NCI-H526 treated with DMSO at 0.1 percent for 48 hours (cell line): ENCODE measurements at regions not wholly inside any gene's neighbourhood (a gene's known extent, or its start where the extent isn't known, plus 50 kb on each side); places are given as distances from the start of the nearest gene placed in this dataset.
"Not testable (repeated sequence)": the region's sequence is repeated elsewhere in the genome, so short reads cannot be mapped to it uniquely, and the experiment has no call there.

Experiments
- DNase-seq: peaks from one replicate; lab custom pipeline; 2025; lab: John Stamatoyannopoulos, UW

DNA sequence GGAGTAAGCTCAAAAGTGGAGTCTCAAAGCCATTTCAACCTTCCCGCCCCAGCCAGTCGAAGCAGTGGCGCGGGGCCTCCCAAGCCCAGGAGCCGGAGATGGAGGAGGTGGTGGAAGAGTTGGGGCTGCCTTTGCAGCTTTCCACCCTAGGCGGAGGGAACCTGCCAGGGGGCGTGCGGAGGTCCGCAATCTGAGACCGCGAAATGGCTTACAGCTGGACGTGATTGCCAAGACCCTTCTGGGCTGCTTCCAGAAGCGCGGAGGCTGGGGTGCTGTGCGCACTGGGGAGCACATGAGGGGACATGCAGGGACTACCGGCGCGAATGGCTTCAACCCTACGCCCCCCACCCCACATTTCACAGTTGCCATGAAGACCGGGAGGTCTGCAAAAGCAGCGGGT is 86.2 kb downstream of the PRR15 start:
- no peak for DNase-seq

DNA sequence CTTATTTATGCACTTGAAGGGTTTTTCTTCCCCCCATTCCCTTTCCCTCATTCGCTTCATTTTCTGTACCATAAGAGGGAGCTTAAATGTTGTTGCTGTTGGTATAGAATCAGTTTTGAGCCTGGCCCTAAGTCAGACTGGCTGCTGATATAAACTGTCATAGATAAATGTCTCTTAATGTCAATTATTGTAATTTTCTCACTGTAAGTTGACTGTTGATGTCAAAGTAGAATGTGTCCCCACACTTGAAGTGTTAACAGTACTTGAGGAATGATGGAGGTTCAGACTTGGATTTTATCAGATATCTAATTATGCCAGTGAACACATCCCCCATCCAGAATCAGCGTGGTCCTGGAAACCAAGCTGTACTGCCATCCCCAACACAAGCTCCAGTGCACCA is 87.8 kb downstream of the PRR15 start:
- DNase-seq: no peak

DNA sequence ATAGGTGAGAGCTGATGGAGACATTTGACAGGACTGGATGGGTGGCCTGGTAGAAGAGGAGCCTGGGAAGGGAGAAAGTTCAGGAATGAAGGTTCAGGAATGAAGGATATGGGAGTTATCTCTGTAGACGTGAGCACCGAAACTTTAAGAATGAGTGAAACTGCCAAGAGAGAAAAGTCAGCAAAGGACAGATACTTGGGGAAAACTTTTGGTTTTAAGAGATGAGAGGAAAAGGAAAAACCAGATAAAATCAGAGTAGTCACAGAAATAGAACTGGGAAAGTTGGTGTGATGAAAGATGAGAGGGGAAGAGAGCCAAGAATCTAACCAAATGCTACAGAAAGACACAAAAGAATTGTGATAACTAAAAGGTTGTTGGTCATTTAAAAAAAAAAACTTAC is 88.9 kb downstream of the PRR15 start:
- DNase-seq: no peak

DNA sequence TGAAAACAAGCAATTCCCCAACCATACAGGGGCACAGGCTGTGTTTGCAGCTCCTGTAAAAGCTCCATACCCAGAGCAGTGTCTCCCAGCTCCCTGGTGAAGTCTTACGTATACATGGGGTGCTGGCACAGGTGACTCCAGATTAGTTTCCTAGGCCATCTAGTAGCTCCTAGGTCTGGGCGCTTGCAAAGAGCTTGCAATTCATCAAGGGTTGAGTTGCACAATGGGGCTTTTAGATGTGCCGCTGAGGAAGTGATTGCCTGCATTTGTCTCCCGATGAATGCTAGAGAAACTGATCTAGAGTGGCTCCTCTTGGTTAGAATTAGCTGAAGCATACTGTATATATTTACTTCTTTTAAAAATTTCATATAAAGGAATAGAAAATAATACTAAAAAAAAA is 90.7 kb downstream of the PRR15 start:
- DNase-seq: not testable (repeated sequence)

DNA sequence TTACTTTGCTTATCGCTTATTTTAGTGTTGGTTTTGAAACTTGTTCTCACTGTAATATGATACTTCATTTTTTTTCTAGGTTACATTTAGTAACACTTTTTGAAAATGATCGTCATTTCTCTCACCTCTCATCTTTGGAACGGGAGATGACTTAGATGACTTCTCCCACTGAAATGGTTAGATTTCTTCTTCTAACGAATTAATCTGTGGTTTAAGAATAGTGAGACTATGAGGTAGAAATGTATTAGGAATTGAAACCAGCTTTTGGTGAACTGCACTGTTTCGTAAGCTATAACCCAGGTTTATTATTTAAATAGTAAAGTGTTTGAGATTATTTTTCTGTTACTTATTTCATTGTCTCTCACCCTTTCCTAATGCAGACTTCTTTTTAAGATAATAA is 93.7 kb downstream of the PRR15 start:
- no peak for DNase-seq

DNA sequence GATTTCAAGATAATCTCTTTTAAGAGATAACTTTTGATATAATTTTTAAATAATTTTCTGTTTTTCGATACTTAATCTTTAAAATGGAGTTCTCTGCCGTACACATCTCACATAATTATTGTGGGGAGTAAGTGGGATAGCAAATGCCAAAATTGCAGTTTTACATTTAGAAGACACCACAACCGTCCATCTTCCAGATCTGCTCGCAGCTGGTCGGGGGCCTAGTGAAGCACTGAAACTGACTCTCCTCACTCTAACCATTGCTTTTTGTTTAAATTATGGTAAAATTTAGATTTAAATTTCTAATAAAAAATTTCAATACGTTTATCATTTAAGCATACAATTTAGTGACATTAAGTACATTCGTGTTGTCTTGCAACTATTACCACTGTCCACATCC is 94.2 kb downstream of the PRR15 start:
- DNase-seq: no peak

DNA sequence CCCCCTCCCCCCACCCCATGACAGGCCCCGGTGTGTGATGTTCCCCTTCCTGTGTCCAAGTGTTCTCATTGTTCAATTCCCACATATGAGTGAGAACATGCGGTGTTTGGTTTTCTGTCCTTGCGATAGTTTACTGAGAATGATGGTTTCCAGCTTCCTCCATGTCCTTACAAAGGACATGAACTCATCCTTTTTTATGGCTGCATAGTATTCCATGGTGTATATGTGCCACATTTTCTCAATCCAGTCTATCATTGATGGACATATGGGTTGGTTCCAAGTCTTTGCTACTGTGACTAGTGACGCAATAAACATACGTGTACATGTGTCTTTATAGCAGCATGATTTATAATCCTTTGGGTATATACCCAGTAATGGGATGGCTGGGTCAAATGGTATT is 95.6 kb downstream of the PRR15 start:
- DNase-seq: not testable (repeated sequence)

DNA sequence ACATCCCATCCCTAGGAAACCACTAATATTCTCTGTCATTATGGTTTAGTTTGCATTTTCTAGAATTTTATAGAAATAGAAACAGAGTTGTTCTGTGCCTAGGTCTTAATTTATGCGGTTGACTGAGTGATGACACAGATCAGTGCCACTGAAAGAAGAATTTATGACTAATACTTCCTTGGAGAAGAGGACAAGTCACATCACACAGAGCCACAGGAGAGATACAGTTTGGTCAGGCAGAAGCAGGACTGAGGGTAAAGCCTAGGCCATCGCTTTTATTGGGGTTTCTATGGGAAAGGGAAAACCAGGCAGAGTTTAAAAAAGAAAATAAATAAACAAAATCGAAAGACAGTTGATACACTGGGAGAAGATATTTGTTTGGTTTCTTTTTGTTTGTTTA is 99.3 kb downstream of the PRR15 start:
- not testable (repeated sequence) for DNase-seq

DNA sequence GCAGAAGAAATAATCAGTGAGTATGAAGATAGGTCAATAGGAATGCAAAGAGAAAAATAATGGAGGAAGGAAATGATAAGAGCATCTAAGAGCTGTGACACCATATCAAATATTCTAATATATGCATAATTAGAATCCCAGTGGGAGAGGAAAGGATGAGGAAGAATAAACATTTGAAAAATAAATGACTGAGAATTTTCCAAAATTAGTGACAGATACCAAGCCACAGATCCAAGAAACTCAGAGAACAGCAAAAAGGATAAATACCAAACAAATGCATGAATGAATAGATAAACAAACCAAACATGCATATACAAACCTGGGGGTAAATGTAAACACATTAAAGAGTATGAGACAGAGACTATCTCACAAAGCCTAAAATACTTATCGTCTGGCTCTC is 101.4 kb downstream of the PRR15 start:
- not testable (repeated sequence) for DNase-seq

DNA sequence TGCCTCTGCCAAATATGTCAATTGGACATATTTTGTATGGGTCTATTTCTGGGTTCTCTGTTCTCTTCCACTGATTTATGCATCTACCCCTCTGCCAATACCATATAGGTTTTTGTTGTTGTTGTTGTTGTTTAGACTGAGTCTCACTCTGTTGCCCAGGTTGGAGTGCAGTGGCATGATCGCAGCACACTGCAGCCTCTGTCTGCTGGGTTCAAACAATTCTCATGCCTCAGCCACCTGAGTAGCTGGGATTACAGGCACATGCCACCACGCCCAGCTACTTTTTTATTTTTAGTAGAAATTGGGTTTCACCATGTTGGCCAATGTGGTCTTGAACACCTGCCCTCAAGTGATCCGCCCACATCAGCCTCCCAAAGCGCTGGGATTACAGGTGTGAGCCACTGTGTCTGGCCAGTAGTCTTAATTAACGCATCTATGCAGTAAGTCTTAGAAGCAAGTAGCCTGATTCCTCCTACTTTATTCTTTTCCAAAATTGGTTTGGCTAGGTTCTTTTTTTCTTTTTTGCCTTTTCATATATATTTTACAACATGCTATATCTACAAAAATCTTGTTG is 103.5 kb downstream of the PRR15 start:
- not testable (repeated sequence) for DNase-seq

DNA sequence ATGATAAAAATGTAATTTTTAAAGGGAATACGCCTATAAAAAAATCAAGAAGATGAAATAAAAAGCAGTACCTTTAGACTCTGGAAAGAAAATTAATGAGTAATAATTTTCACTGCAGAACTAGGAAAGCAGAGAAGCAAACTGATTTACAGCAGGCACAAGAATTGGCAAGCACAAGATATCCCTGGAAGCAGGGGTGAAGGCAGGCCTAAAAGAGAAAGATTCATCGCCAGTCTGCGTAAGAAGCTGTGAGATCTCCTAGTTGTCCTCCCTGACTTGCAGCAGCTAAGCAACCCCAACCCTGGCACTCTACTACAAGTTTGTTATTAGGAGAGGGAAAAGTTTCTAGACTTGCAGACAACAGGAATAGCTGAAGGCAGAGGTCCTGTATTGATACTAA is 107.7 kb downstream of the PRR15 start:
- DNase-seq: not testable (repeated sequence)

DNA sequence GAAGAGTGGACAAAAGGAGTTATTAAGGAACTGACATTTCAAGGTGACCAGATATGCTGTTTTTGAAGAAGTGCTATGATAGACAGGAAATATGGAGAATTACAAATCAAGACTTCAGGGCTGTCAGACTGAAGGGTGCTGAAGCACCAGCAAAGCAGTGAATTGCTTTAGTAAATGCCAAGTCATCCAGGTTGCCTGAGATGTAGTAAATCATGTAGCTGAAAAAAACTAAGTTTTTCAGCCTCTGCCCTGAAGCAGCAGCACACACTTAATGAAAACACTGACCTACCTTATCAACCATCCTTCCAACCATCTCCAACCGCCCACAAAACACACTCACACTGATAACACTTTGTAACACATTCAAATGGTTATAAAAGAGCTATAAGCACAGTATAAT is 110.0 kb downstream of the PRR15 start:
- not testable (repeated sequence) for DNase-seq

DNA sequence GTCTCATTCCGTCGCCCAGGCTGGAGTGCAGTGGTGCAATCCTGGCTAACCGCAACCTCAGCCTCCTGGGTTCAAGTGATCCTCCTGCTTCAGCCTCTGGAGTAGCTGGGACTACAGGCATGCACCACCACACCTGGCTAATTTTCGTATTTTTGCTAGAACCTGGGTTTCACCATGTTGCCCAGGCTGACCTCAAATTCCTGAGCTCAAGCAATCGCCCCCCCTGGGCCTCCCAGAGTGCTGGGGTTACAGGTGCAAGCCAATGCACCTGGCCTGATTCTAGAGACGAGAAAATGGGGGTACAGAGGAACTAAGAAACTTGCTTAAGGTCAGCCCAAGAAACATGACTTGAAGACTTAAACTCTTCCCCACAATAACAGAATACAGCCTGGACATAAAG is 111.0 kb downstream of the PRR15 start:
- DNase-seq: not testable (repeated sequence)

DNA sequence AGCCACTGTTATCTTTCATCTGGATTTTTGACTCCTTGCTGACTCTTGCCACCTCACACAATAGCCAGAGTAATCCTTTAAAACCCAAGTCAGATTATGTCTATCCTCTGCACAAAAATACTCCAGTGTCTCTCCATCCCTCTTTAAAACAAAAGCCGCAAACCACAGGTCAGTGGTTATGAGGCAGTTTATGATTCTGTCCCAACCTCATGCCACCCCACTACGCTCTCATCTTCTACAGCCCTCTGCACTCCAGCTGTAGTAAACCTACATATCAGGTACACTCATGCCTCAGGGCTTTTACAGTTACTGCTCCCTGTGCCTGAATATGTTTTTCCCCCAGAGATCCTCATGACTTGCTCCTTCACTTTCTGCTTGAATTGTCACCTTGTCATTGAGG is 113.6 kb downstream of the PRR15 start:
- DNase-seq: not testable (repeated sequence)

DNA sequence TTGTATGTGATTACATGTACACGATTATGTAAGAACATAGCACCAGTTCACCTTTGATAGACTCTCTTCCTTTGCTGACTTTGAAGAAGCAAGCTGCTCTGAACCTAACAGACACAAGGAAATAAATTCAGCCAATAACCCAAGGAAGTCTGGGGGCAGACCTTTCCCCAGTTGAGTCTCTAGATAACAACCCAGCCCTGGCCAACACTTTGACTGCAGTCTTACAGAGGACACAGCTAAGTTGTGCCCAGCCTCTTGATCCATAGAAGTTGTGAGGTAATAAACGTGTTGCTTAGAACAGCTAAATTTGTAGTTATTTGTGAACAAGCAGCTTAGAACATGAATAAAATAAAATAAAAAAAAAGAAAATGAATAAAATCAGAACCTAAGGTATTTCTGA is 116.3 kb downstream of the PRR15 start:
- DNase-seq: not testable (repeated sequence)

DNA sequence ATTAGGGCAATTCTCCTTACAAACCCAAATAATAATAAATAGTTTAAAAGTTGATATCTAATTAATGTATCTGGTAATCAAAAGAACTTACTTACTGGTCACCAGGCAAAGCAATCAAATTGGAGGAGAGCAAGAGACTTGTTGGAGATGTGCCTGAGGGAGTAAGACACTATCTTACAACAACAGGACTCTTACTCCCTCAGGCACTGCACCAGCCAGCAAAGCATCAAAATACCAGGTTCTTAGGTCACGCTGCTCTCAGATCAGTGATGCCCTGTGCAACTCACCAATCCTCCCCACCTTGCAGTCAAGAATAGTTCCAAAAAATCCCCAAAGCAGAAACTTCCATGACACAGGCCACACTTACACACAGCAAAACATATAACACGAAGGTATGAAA is 117.0 kb downstream of the PRR15 start:
- DNase-seq: not testable (repeated sequence)

DNA sequence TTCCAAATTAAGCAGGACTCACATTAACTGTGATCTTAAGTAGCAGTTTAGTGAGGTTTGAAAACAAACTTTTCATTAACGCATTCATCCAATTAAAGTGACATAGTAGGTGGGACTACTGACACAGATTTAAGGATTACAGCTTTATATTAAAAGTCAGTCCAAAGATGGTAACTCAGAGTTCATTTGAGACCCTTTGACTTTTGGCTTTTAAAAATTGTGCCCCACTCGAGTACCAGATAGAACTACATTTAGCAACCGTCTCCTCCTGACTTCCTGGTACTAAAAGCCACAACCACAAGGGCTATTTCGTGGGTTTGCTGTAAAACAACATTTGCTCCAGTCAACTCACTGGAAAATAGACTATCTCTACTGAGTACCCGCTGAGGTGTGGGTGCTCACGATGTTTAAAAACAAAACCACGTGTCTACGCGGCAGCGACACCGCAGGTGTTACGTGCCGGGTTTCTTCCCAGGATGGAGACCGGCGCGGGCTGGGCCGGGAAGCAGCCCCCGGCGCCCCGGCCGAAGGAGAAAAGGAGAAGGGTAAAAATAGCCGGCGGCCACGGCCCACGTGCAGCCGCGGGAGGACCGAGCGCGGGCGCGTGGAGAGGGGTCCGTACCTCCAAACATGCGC is 120.6 kb downstream of the PRR15 start:
- DNase-seq: peak; percentile 5

DNA sequence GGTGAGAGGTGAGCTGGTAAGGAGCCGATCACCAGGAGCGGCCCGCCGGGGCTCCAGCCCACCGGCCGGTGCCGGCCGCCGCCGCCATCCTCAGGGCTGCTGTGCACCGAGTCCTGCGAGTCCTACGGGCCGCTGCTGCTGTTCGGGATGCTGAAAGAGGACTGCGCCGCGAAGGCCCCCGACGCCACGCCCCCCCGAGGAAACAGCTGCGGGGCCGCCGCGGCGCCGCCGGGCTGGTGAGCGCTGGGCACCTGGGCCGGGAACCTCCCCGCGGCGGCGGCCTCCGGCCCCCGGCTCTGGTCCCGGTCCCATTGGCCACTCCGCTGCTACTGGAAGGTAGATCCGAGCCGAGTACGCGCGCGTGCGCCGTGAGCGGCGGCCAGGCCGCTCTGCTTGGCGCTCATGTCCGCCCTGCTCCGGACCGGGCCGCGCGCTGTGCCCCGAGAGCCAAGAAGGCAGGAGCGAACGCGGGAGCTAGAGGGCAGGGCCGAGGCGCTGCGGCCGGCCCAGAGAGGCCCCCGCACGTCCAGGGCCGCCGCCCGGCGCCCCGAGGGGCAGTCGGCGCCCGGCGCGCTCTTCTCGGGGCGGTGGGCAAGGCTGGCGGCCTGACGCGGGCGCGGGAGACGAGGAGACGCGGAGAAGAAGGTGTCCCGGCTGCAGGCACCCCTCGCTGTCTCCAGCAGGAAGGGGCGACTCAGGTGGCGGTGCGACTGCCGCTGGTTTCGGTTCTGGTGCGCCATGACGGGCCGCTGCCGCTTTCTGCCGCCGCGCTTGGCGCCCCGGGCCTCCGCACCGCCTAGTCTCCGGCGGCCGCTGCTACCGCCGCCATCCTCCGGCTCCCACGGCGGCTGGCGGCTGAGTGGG is 121.3 kb upstream of the WIPF3 start:
- DNase-seq: peak; percentile 54

DNA sequence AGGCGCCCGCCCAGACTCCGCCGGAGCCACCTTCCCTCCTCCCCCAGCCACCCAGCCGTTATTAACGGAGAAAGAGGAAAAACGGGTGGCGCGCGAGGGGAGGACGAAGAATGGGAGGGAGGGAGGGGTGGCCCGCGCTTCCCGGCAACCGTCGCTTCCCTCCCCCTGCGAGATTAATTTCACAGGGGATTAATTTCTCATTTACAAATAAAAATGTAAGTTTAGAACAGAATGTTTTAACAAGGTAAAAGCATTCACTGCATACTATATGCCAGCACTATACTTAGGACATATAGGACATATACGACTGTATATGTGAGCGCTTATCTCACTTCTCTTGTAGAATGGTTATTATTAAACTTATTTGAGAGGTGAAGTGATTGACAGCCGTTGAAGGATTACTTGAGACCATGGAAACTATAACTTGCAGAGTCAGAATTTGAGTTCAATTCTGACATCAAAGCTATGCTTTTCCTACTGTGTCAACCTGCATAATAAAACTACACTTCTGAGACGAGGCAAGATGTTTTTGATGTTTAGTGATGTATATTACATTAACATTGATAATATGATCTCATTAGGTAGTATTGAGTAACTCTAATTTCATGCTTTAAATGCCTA is 120.5 kb upstream of the WIPF3 start:
- peak; percentile 18 for DNase-seq

DNA sequence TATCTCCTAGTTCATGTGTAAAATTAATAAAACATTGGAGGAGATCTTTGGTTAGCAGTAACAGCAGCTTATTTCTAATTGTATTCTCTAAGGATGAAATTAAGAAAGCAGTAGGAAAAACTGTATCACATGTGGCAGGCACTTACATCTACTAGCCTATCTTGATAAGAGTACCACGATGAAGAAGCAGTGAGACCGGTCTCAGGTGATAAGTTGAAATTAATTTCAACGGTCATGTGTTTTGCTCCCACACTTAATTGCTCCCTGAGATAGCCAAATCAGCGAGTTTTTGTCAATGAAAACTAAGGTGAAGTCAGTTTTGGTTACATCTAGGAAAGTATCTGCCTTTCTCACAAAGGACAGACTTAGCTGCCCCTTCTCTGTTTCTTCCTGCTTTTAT is 115.8 kb upstream of the WIPF3 start:
- not testable (repeated sequence) for DNase-seq

DNA sequence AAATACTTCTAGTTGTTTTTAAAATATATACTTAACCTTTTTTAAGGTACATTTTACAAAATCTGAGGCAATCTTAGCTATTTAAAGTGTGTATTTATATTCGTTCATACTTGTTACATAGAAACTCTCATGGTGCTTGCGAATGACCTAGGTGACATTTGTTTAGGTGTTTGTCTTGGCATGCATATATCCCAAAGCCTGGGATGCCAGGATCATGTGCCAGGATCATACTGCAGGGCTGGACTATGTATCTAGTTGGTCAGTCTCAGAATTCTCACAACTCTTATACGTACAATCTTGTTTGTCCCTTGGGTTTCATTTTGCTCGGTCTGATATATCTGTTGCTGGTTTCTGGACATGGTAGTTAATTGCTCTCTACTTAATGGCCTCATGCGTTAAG is 109.9 kb upstream of the WIPF3 start:
- DNase-seq: not testable (repeated sequence)

DNA sequence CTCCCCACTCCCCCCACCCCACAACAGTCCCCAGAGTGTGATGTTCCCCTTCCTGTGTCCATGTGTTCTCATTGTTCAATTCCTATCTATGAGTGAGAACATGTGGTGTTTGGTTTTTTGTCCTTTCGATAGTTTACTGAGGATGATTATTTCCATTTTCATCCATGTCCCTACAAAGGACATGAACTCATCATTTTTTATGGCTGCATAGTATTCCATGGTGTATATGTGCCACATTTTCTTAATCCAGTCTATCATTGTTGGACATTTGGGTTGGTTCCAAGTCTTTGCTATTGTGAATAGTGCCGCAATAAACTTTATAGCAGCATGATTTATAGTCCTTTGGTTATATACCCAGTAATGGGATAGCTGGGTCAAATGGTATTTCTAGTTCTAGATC is 106.6 kb upstream of the WIPF3 start:
- not testable (repeated sequence) for DNase-seq

DNA sequence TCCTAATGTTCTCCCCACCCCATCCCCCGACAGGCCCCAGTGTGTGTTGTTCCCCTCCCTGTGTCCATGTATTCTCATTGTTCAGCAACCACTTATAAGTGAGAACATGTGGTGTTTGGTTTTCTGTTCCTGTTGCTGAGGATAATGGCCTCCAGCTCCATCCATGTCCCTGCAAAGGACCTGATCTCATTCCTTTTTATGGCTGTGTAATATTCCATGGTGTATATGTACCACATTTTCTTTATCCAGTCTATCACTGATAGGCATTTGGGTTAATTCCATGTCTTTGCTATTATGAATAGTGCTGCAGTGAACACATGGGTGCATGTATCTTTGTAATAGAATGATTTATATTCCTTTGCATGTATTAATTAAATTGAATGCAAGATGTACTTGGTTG is 104.8 kb upstream of the WIPF3 start:
- DNase-seq: not testable (repeated sequence)
